GM12875 (cell line): ENCODE measurements at regions not wholly inside any gene's neighbourhood (a gene's known extent, or its start where the extent isn't known, plus 50 kb on each side); places are given as distances from the start of the nearest gene placed in this dataset.
"Not testable (repeated sequence)": the region's sequence is repeated elsewhere in the genome, so short reads cannot be mapped to it uniquely, and the experiment has no call there.

Experiments
- H3K4me3 ChIP-seq: one replicate; pipeline ENCODE4 v1.5.1; 2011; ENCODE audit warnings: low read depth, low read length, control low read depth
- TF ChIP-seq, protein P1 (sequence below): IDR thresholded peaks from 2 replicates; pipeline ENCODE4 v1.5.1; 2011; ENCODE audit warnings: low read depth, mild to moderate bottlenecking, control low read depth, inconsistent platforms, low read length, moderate library complexity, borderline replicate concordance; ENCODE audit not compliant: insufficient read depth

DNA sequence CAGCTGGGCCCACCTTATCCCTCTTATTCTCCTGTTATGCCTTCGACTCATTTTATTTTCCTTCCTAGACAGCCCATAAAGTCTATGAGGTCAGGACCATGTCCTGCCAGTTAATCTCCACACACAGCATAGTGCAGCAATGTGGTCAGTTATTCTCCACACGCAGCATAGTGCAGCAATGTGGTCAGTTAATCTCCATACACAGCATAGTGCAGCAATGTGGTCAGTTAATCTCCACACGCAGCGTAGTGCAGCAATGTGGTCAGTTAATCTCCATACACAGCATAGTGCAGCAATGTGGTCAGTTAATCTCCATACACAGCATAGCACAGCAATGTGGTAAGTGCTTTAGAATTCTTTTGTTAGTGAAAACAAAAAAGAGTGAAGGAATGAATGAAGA is 77.8 kb downstream of the TEX36 start:
- H3K4me3 ChIP-seq = no peak overlapping the region
- TF ChIP-seq, protein P1, sequence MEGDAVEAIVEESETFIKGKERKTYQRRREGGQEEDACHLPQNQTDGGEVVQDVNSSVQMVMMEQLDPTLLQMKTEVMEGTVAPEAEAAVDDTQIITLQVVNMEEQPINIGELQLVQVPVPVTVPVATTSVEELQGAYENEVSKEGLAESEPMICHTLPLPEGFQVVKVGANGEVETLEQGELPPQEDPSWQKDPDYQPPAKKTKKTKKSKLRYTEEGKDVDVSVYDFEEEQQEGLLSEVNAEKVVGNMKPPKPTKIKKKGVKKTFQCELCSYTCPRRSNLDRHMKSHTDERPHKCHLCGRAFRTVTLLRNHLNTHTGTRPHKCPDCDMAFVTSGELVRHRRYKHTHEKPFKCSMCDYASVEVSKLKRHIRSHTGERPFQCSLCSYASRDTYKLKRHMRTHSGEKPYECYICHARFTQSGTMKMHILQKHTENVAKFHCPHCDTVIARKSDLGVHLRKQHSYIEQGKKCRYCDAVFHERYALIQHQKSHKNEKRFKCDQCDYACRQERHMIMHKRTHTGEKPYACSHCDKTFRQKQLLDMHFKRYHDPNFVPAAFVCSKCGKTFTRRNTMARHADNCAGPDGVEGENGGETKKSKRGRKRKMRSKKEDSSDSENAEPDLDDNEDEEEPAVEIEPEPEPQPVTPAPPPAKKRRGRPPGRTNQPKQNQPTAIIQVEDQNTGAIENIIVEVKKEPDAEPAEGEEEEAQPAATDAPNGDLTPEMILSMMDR = no peak

DNA sequence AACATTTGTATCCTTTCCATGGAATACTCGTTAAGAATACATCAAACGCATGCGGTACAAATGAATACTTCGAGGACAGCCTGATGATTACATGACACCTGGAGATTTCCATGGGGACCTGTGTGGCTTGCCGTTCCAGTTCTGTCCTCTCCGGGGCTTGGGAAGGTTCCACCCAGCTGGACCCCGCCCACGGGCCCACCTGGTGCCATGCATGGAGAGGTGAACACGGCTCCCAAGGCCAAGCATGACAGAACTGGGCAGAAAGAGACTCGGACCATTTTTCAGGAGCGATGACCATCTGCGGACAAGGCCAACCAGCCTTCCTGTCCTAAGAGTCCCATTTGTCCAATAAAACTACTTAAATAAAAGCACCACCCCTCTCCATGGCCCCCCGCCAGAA is 80.1 kb downstream of the TEX36 start:
- H3K4me3 ChIP-seq = no peak overlapping the region
- TF ChIP-seq, protein P1 = no peak

GRCh38 chr10:125599194-125599593 is 83.8 kb downstream of the TEX36 start:
- no peak overlapping the region for H3K4me3 ChIP-seq
- TF ChIP-seq, protein P1 = no peak

GRCh38 chr10:125595911-125596310 is 87.1 kb downstream of the TEX36 start:
- H3K4me3 ChIP-seq = no peak overlapping the region
- TF ChIP-seq, protein P1 = no peak

GRCh38 chr10:125593644-125594043 is 89.3 kb downstream of the TEX36 start:
- H3K4me3 ChIP-seq = no peak overlapping the region
- TF ChIP-seq, protein P1 = no peak

- TF ChIP-seq, protein P1 = no peak
- no peak overlapping the region for H3K4me3 ChIP-seq
Measured at GRCh38 chr10:125592897-125593296, 90.1 kb downstream of the TEX36 start.

GRCh38 chr10:125591886-125592285 is 91.1 kb downstream of the TEX36 start:
- TF ChIP-seq, protein P1 = no peak
- no peak overlapping the region for H3K4me3 ChIP-seq

GRCh38 chr10:125588738-125589137 is 94.2 kb downstream of the TEX36 start:
- not testable (repeated sequence) for H3K4me3 ChIP-seq
